D341Med (cell line): ENCODE measurements at regions not wholly inside any gene's neighbourhood (a gene's known extent, or its start where the extent isn't known, plus 50 kb on each side); places are given as distances from the start of the nearest gene placed in this dataset.

ENCODE experiments used
- DNase-seq: peaks from one replicate; pipeline ENCODE4 v3.0.0; 2012; ENCODE audit warnings: low spot score

DNA sequence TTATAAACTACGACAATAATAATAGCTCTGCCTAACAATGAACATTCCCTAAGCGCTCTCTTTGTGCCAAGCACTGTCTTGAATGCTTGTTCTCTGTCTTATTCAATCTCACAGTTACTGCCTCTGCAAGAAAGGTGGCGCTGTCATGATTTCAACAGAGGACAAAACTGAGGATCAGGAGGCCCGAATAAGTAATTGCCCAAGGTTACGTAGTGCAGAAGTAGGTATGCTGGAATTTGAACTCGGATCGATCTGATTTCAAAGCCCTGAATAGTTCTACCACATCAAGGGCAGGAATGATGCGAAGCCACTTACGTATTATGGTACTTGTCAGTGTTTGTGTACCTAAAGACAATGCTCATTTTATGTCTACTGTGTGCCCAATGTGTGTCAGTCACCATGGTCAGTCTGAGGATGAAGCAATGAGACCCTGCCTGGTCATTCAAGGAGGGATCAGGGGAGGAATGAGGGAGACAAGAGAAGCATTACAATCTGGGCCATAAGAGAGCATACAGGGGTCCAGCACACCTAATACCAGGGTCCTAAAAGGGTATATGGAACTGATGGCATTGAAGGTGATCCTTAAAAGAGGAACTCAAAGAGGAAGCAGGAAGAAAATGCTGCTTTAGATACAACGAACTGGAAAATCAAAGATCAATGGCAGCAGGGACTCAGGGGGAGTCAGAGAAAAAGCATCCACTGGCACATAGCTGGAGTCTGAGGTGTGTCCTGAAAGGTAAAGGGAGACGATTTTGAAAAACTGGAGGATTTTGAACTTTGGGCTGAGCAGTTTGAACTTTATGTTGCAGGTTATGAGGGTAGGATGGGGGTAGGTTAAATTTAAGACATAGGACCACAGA is 389.2 kb downstream of the PLPP3 start:
- no peak for DNase-seq

DNA sequence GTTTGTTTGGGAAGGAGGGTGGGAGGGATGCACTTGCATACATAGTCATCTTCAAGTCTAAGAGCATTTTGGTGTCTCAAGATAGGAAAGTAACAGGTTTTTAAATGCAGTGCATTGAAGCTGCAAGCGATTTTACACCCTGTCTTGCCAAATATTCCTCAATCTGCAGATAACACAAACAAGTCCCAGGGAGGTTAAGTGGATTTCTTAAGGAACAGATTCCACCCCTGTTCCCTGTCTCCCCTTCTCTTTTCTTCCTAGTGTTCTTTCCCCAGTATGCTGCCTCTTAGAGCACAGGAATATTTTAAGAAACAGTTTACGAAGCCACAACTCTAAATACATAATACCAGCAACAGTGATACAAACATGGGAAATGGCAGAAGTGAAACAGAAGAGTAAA is 389.9 kb downstream of the PLPP3 start:
- DNase-seq, result no peak

DNA sequence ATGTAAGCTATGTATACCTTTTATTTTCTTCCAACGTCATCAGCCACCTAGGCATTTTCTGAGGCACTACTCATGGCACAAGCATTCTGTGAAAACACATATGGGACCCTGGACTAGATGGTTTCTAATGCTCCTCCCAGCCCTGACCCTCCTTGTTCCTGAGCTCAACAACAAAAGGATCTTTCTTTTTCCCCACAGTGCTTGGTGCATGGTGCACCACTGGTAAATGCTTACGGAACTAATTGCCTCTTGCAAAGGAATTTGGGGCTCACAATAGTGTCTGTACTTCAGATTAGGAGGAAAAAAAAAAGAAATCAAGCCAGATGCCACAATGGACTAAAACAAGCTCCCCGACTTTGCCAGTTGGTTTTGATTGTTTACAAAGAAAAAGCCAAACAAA is 390.5 kb downstream of the PLPP3 start:
- DNase-seq, result no peak

DNA sequence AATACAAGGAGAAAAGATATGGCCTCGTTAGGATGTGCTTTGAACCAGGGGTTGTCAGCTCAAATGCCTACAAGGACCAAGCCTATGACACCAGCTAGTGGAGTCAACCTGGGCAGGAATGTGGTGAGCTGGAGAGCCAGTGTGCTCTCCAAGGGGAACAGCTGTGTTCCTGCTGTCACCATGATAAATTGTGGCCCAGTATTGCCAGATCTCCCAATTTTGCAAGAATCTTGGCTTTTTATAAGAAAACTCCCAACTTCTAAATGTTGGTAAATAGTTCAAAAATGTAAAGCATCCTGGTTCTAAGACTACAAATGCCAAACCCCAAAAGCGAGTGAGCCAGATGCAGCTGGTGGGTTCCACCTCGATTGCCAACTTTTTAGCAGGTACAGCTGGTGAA is 391.1 kb downstream of the PLPP3 start:
- no peak for DNase-seq

DNA sequence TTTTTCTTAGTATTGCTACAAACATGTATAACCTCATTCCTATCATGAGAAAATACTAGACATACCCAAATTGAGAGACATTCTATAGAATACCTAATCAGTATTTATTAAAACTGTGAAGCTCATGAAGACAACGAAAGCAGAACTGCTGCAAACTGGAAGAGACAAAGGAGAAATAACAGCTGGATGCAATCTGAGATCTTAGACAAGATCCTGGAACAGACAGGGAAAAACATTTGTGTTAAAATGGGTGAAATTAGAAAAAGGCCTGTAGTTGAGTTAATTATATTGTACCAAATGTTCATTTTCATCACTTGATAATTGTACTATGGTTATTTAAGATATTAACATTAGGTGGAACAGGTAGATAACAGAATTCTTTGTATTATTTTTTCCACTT is 392.0 kb downstream of the PLPP3 start:
- DNase-seq, result no peak

DNA sequence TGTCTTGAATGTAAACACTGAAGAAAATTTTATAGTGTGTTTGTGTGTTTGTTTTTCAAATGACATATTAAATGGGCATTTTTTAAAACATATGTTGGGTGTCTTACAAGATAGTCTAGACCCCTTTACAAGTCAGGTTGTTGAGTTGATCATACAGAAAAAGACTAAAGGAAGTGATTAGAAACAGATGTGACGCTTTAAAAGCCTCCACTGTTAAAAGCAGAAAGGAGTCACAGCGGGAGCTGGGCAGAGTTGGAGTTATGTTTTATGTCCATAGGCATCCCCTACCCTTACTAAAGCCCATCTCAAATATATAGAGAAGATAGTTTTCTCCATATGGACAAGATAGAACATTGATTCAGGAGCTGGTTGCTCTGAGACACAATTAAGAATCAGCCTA is 393.9 kb downstream of the PLPP3 start:
- no peak for DNase-seq

DNA sequence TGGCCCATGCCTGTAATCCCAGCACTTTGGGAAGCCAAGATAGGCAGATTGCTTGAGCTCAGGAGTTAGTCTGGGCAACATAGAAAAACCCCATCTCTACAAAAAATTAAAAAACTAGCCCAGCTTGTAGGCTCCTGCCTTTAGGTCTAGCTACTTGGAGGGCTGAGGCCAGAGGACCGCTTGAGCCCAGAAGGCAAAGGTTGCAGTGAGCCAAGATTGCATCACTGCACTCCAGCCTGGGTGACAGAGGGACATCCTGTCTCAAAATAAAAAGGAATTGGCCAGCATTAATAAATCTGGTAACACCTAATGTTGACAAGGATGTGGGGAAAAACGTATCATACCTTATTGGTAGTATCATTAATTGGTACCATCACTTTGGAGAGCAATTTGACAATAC is 396.2 kb downstream of the PLPP3 start:
- DNase-seq, result no peak

DNA sequence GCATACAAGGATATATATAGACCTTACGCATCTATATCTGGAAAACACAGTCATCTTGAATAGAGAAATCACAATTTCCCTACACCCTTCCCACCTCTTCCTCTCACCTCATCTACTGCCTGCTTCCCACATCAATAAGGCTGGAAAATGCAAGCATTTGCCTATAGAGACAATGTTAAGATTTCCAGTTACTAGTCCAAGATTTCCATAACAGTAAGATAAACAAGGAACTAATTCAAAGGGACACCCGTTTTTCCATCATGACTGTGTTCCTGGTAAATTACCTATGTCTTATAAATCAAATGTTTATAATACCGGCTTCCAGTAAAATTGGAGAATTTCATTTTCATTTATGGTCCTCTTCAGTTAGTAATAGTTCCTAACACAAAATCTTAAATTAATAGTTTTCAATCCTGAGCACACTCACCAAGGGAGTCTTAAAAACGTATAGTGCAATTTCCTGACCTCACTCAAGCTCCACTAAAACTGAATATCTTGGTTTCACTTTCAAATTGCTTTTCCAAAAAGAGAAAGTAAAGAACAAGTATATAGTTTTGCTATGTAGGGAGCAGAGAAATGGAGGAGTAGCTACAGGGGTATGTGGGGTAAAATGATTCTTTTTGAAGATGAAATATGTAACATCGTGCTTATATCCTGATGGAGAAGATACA is 398.7 kb downstream of the PLPP3 start:
- no peak for DNase-seq

DNA sequence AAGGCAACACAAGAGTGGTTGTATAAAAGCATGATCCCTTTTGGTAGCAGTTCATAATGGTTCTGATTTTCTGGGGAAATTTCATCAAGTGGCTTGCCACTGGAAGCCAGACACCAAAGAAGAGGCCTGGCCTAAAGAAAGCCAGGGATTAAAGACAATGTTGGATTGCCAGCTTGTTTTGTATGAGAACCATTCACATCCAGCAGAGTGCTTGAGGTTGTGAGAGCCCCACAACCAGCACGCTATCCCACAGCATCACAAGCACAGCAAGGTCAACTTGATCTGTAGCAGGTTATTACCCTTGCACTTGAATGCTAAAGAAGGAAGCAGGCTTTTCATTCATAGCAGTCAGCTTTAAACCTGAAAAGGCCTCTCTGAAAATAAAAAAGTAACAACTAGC is 399.8 kb downstream of the PLPP3 start:
- DNase-seq, result no peak

DNA sequence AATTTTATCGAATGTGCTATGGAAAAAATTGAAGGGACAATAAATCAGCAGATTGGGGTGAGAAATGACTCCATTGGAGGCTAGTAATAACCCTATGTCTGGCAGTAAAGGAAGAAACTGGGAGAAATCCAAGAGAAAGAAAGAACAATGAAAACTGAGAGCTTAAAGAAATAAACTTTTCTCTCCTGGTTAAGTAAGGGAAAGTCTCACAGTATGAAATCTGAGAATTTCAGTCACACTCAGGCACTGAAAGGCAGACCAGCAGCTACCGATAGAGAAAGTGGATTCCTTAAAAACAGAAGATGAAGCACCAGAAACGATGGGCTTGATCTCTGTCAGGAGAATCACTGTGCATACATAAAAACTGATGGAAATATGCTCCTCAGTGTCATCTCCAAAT is 404.2 kb downstream of the PLPP3 start:
- DNase-seq, result no peak

DNA sequence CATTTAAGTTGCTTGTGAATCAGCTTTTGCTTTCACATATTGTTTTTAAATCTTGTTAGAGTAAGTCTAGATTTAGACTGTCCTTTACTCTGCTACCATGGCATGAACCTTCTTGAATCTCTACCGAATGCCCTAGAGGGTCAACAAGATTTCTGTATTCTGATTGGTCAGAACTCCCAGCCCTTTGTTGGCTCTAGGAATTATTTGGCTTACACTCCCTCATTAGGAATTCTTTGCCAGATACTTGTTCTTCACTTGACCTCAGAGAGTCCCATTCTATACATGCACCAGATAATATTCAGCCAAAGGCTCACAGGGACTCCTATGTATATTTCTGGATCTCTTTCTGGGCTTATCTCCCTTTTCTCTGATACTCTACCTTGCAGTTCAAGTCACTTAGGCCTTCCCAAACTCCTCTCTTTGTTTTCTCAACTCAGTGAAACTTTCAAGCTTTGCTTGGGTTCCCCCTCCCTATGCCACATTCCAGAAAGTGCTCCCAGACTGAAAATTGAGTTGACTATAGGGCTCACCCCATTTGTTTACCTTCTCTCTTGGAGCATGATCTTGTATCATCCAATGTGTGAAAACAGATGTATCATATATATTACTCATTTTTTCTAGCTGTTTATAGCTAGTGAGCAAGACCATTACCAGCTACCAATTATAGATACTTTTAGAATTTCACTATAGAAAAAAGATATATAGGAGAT is 405.0 kb downstream of the PLPP3 start:
- no peak for DNase-seq

DNA sequence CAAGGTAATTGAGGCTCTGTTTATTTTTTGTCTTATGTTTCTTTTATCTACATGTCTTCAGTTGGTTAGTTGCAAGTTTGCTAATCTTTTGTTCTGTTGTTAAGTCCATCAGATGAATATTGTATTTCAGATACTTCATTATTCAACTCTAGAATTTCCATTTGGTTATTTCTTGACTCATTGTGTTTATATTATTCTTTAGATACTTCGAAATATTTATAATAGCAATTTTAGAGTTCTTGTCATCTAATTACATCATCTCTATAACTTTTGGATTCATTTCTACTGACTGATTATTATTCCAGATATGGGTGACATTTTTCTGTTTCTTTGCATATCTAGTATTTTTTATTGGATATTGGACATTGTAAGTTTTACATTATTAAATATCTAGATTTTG is 405.6 kb downstream of the PLPP3 start:
- no peak for DNase-seq

DNA sequence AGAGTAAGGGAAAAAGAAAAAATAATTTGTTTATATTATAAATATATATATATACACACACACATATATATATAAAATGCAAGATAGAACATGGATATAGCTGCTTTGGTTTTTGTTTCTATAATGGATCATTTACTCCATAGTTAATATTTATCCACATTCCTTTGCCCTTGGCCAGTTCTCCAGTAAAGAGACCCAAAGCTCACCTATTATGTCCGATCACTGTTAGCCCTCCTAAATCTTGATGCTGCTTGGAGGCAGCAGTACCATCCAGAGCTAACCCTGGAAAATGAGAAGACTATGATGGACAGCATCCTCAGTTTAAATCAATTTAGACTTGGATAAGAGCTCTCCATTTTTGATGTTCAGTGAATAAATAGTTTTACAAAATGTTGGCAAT is 407.7 kb downstream of the PLPP3 start:
- no peak for DNase-seq

DNA sequence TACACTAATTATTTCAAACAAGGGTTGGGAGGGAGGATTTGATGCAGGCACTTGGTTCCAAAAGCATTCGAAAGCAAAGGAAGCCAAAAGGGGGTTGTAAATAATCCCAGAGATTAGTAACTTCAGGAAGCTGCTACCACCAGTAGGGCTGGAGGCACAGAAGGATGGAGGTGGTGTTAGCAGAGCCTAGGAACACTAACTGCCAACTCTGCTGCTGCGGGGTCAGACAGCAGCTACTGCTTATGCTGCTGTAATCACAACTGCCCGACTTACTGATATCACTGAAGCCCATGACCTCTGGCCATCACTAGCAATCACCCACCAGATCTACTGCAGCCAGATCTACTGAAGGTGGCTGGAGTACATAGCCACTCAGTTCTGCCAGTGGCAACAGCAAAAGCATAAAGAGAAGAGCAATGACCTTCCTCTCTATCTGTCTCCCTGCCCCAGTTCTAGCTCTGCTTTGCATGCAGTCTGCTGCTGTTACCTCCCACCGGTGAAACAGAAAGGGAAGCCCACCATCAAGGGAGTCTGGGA is 408.5 kb downstream of the PLPP3 start:
- no peak for DNase-seq

DNA sequence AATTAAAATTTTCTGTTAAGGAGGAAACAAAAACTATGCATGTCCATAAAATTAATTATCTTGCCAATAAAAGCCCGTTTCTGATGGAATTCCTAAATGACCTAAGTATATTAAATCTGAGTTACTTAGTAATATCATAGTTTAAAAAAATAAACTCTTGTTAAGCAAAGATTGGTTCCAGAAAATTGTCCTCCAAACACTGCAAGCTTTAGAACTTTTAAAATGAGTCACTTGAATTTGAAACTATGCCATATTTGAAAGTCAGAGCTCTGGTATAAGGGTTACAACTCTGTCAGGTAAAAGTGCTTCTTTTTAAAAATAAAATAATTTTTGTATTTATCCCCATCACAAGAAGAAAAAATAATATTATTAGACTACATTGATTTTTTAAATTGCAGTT is 409.5 kb downstream of the PLPP3 start:
- DNase-seq, result no peak

DNA sequence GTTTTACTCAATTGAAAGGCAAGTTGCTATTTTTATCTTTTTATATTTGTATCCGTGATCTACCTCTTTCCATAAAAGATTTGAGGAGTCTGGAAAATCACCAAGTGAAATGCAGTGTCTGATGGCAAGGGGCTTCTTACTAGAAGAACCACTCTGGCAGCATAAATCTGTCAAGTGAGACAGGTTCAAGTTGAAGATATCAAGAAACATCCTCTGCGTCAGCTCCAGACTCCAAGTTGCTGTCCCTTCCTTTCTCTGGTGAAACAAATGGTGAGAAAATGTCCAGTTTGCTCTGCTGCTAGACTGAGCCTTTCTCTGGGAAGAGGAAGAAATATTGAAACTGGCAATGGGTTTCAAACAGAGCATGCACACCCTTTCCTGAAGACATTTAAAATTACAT is 411.2 kb downstream of the PLPP3 start:
- no peak for DNase-seq

DNA sequence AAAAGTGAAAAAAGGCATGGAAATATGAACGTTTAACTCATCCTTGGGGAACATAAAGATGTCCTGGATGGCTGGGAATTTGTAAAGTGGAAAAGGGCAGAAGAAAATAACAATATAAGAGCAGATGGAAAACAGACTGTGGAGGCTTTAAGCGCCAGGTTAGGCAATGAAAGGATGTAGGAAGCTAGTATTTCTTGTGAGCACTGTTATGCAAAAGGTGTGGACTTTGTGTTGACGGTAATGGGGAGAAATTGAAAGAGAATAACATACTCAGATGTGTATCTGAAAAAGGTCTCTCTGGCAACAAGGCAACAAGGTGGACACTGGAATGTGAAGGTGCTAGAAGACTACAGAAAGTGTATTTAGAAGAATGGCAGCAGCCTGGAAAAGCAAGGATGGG is 411.8 kb downstream of the PLPP3 start:
- no peak for DNase-seq

DNA sequence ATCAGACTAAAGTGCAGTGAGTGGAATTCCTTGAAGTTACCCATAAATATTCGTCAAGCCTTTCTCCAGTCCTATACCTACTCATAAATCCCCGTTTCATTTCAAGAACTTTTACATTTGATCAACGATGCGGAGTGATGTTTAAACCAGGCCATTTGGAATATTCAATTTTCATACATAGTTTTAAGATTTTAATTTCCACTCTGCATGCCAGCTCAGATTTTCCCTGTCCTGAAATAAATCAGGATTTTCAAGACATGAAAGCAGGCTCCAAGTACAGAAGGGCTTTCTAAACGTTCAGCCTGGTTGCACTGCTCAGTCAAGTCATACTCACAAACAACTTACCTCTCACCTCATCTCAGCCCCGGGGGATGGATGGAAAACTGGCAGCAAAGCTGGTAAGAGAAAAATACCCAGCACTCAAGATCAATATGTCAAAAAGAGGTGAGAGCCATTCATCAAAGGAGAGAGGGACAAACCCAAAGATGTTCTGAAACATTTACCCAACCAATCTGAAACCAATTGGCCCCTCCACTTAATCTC is 418.5 kb downstream of the PLPP3 start:
- DNase-seq, result no peak

DNA sequence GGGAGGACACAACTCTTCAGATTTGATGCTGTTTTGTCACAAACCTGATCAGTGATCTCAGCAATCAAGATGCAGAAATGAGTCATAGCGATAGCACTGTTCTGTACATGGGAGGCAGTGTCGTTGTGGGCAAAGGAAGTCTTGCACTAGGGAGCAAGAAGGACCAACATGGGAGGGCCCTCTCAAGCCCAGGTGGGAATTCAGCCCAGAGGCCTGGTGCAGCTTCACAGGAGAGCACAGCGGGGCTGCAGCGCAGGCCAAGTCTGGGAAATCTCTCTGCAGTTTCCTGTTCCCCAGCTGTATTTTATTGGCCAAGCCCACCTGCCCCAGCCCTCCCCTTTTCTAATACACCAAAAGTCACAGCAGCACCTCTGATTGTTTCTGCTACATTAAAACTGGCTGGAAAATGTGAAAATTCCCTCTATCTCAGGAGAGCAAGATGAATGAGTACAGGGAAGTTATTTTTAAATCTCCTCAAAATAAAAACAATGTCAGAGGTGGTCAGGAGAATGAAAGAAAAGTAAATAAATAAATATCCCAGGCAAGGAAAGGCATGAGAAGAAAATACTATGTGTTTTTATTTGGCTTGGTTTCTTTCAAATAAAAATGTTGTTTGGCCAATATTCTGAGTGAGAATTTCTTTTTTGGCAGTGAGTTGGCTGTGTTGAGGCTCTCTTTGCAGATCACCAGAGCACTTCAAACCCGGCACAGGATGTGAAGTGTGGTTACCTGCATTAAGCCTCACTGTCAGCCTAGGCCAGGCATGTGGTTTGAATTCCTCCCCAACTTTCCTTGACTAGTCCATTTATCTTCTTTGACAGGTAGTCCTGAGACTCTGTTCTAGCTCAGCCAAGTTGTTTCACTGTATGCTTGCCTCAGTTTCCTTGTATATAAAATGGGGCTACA is 422.1 kb downstream of the PLPP3 start:
- no peak for DNase-seq

DNA sequence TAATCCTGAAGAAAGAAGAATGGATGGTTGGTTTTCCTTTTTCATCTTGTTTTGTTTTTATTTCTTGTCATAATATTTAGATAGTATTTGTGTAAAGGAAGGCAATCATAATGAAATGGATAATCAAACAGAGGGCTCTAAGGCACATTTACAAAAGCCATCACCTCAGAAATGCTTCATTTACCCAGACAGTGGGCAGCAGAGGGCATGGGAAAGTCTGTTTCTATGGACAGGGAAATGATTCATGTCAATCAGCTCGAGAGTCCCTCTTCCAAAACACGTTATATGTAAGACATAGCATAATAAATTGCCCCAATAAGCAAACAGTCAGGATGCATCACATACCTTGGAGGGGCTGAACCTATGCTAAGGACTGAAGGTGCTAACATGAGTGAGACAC is 426.1 kb downstream of the PLPP3 start:
- DNase-seq, result no peak

DNA sequence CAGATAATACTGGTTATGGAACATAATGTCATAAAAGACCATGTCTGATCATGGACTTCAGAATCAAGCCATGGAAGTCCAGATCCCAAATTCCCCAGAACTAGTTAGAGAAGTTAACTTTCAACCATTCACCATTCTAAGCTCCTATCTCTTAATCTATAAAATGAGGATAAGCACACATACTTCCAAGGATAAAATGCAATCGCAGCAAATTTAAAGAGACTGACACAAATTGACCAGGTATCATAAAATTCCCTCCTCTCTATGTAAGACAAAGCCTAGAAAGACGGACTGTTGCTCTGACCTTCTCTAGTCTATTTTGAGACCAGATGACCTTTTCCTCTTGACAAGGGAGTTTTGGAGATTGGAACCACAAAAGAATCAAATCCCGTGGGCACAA is 426.7 kb downstream of the PLPP3 start:
- no peak for DNase-seq

DNA sequence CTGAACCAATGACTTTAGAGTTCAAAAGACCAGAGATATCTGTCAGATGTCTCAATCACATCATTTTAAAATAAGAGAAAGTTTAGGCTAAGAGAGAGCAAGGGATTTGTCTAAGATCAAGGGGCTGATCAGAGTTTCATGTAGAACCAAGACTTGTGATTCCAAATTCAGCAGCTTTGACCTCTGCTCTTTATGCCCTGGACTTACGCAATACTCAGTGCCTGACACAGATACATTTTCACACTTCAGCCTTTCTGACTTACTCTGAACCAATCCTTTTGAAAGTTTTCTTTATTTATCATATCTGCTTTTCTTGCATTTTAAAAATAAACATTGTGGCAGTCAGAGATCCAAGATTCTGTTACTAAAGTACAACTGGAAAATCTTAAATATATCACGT is 428.0 kb downstream of the PLPP3 start:
- no peak for DNase-seq
